ENCODE measurements at regions not wholly inside any gene's neighbourhood (a gene's known extent, or its start where the extent isn't known, plus 50 kb on each side); places are given as distances from the start of the nearest gene placed in this dataset.
"Not testable (repeated sequence)": the region's sequence is repeated elsewhere in the genome, so short reads cannot be mapped to it uniquely, and the experiment has no call there.

GRCh38 chr6:6826095-6826901, 237.8 kb downstream of the LY86 start:
- intact Hi-C loops (cut with micrococcal nuclease) = no loop called here
- CTCF ChIA-PET = interaction anchor here (0.6 to 2.0 kb wide), 13 partner anchors 12 to 417 kb away, joined by 3 to 7 read pairs (median 3); no protein-coding TSS in a partner anchor

GRCh38 chr6:6826961-6827360, 238.4 kb downstream of the LY86 start:
- CTCF ChIA-PET = interaction anchor here (0.6 to 2.0 kb wide), 10 partner anchors 15 to 416 kb away, joined by 3 to 7 read pairs (median 4); no protein-coding TSS in a partner anchor
- Mint-ChIP-seq H3K4me1 (ENCODE audit: insufficient read depth, unreplicated experiment) (peaks cover 40% of the 10 kb centered on the region), H3K27ac (ENCODE audit: low read depth, unreplicated experiment) (no peak overlapping the region), H3K9me3 (ENCODE audit: unreplicated experiment) (no peaks in the 10 kb centered on the region), H3K36me3 (ENCODE audit: insufficient read depth, unreplicated experiment) (peaks cover 6% of the 10 kb centered on the region), H3K4me3 (ENCODE audit: unreplicated experiment) (no peak overlapping the region), H3K27me3 (ENCODE audit: insufficient read depth, unreplicated experiment) (no peaks in the 10 kb centered on the region)
- intact Hi-C loops (cut with micrococcal nuclease) = no loop called here
- no TSS peak for BruUV-seq (replicated peaks)
- TF ChIP-seq CTCF (IDR thresholded peaks at IDR 0.05; ENCODE audit: unreplicated experiment) = no peak
- POLR2A ChIA-PET = interaction anchor here (0.6 to 3.6 kb wide), 11 partner anchors 8 to 232 kb away, joined by 3 to 30 read pairs (median 11); no protein-coding TSS in a partner anchor
- no peak for DNase-seq (ENCODE audit: unreplicated experiment)

More at GRCh38 chr6:6826095-6826901, 237.8 kb downstream of the LY86 start:
- BruUV-seq (replicated peaks) = no TSS peak
- no peaks in the 10 kb centered on the region for H3K9me3 Mint-ChIP-seq (ENCODE audit: unreplicated experiment)
- no peak overlapping the region for H3K4me3 Mint-ChIP-seq (ENCODE audit: unreplicated experiment)
- H3K27me3 Mint-ChIP-seq (ENCODE audit: insufficient read depth, unreplicated experiment) = no peaks in the 10 kb centered on the region
- POLR2A ChIA-PET = interaction anchor here (0.6 to 3.6 kb wide), 23 partner anchors 9 to 283 kb away, joined by 3 to 30 read pairs (median 5); partner anchors contain the start of gene RREB1
- H3K36me3 Mint-ChIP-seq (ENCODE audit: insufficient read depth, unreplicated experiment) = peaks cover 6% of the 10 kb centered on the region
- no peak for TF ChIP-seq CTCF (IDR thresholded peaks at IDR 0.05; ENCODE audit: unreplicated experiment)
- DNase-seq (ENCODE audit: unreplicated experiment) = peak; percentile 81
- peaks cover 40% of the 10 kb centered on the region for H3K4me1 Mint-ChIP-seq (ENCODE audit: insufficient read depth, unreplicated experiment)
- H3K27ac Mint-ChIP-seq (ENCODE audit: low read depth, unreplicated experiment) = peak overlapping the region; percentile 92

- ChIA-PET POLR2A (interaction anchor here (1.1 kb wide), 1 partner anchor 22 kb away, joined by 3 read pairs; no protein-coding TSS in a partner anchor), CTCF (interaction anchor here (0.6 to 1.4 kb wide), 4 partner anchors 22 to 567 kb away, joined by 3 to 5 read pairs (median 4); no protein-coding TSS in a partner anchor)
- BruUV-seq (replicated peaks) = no TSS peak
- H3K9me3 Mint-ChIP-seq (ENCODE audit: unreplicated experiment) = no peaks in the 10 kb centered on the region
- peaks cover 6% of the 10 kb centered on the region for H3K36me3 Mint-ChIP-seq (ENCODE audit: insufficient read depth, unreplicated experiment)
- no peak overlapping the region for H3K27ac Mint-ChIP-seq (ENCODE audit: low read depth, unreplicated experiment)
- DNase-seq (ENCODE audit: unreplicated experiment) = no peak
- intact Hi-C loops (cut with micrococcal nuclease) = no loop called here
- TF ChIP-seq CTCF (IDR thresholded peaks at IDR 0.05; ENCODE audit: unreplicated experiment) = no peak
- no peaks in the 10 kb centered on the region for H3K27me3 Mint-ChIP-seq (ENCODE audit: insufficient read depth, unreplicated experiment)
- peaks cover 31% of the 10 kb centered on the region for H3K4me1 Mint-ChIP-seq (ENCODE audit: insufficient read depth, unreplicated experiment)
- H3K4me3 Mint-ChIP-seq (ENCODE audit: unreplicated experiment) = no peak overlapping the region
These were observed 241.6 kb downstream of the LY86 start for GRCh38 chr6:6829872-6830685.

GRCh38 chr6:6830686-6831063, 242.2 kb downstream of the LY86 start:
- BruUV-seq (replicated peaks); DNase-seq (ENCODE audit: unreplicated experiment); H3K4me3 Mint-ChIP-seq (ENCODE audit: unreplicated experiment); H3K27ac Mint-ChIP-seq (ENCODE audit: low read depth, unreplicated experiment); H3K27me3 Mint-ChIP-seq (ENCODE audit: insufficient read depth, unreplicated experiment); H3K36me3 Mint-ChIP-seq (ENCODE audit: insufficient read depth, unreplicated experiment); intact Hi-C loops (cut with micrococcal nuclease); H3K9me3 Mint-ChIP-seq (ENCODE audit: unreplicated experiment): not testable (repeated sequence)
- POLR2A ChIA-PET = interaction anchor here (0.7 kb wide), 1 partner anchor 82 kb away, joined by 3 read pairs; no protein-coding TSS in a partner anchor
- CTCF ChIA-PET = interaction anchor here (1.4 kb wide), 1 partner anchor 26 kb away, joined by 4 read pairs; no protein-coding TSS in a partner anchor
- peaks cover 25% of the 10 kb centered on the region for H3K4me1 Mint-ChIP-seq (ENCODE audit: insufficient read depth, unreplicated experiment)

All from MCF 10A (cell line).